HEK293T (cell line): ENCODE measurements at regions not wholly inside any gene's neighbourhood (a gene's known extent, or its start where the extent isn't known, plus 50 kb on each side); places are given as distances from the start of the nearest gene placed in this dataset.

Source experiments
- ARNT ChIP-seq: fragments of 450-650 bp; IDR thresholded peaks from 2 replicates; pipeline ENCODE4 v1.6.1; 2017; ENCODE audit warnings: mild to moderate bottlenecking
- BHLHE40 ChIP-seq: fragments of 450-650 bp; IDR thresholded peaks from 2 replicates; pipeline ENCODE4 v1.6.1; 2016; ENCODE audit warnings: mild to moderate bottlenecking, moderate library complexity, borderline replicate concordance
- CTBP1 ChIP-seq: fragments of 450-650 bp; IDR thresholded peaks from 2 replicates; pipeline ENCODE4 v1.6.1; 2016; ENCODE audit warnings: borderline replicate concordance
- FOXK2 ChIP-seq: fragments of 450-650 bp; IDR thresholded peaks from 2 replicates; pipeline ENCODE4 v1.6.1; 2016; ENCODE audit warnings: mild to moderate bottlenecking
- FOXM1 ChIP-seq: fragments of 450-650 bp; IDR thresholded peaks from 2 replicates; pipeline ENCODE4 v1.6.1; 2017; ENCODE audit warnings: mild to moderate bottlenecking, borderline replicate concordance
- NFRKB ChIP-seq: fragments of 450-650 bp; IDR thresholded peaks from 2 replicates; pipeline ENCODE4 v1.6.1; 2016; ENCODE audit warnings: mild to moderate bottlenecking, moderate library complexity
- SUZ12 ChIP-seq: fragments of 450-650 bp; IDR thresholded peaks from 2 replicates; pipeline ENCODE4 v1.6.1; 2016; ENCODE audit warnings: mild to moderate bottlenecking
- TARDBP ChIP-seq: fragments of 450-650 bp; IDR thresholded peaks from 2 replicates; pipeline ENCODE4 v1.6.1; 2016

- TF ChIP-seq SUZ12 (no peak), FOXM1 (no peak), CTBP1 (peak; percentile 87), NFRKB (no peak), TARDBP (no peak), ARNT (no peak), FOXK2 (no peak), BHLHE40 (no peak)
Measured at GRCh38 chr13:67652887-67653286, 422.8 kb upstream of the PCDH9 start.
